Lower leg skin (tissue), 3 donors: ENCODE measurements at regions not wholly inside any gene's neighbourhood (a gene's known extent, or its start where the extent isn't known, plus 50 kb on each side); places are given as distances from the start of the nearest gene placed in this dataset.

Source experiments
- POLR2A ChIP-seq, 2 donors: fragments of 450-650 bp; IDR thresholded peaks; one replicate each; pipeline ENCODE4 v1.6.1; 2016 to 2017; ENCODE audit warnings: antibody characterized with exemption in 2 of 2, mild to moderate bottlenecking in 1 of 2, moderate library complexity in 1 of 2
- TF ChIP-seq, protein P1 (sequence below), 3 donors: fragments of 450-650 bp; IDR thresholded peaks; one replicate each; pipeline ENCODE4 v1.5.1; 2016; ENCODE audit warnings: antibody characterized with exemption in 3 of 3, mild to moderate bottlenecking in 3 of 3, moderate library complexity in 2 of 3

DNA sequence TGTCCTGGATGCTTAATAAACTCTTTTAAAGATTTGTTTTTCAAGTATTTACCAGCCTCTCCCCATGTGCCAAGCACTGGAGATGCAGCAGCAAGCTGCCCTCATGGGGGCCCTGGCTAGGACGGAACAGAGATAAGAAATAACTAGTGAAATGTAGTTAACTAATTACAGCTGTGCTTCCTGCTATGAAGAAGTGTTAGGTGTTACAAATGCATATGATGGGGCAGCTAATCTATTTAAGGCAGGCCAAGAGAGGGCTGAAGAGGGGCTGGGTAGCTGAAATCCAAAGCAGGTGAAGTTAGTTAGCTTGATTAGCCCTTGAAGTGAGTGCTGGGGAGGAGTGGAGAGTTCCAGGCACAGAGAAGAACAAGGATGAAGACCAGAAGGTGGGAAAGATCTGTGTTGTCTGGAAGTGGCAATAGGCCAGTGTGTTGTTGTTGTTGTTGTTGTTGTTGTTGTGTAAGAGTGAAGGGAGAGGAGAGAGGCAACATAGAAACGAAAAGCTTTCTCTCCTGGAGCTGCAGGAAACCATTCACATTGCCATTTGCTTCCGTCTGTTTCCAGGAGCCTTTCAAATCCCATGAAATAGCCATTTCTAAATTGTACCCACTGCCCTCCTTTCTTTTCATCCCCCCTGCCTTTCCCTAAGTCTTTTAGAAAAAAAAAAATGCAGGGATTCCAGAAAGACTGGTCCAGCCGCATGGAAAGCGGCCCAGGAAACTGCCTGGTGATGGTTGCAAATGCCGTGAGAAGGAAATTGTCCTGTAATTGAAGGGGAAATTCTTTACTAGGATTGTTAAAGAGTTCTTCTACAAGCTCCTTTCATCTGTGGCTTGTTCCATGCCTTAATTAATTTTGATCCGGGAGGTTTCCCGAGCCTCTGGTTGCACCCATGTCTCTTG lies 119.6 kb downstream of the TFAP2C start:
- TF ChIP-seq, protein P1, sequence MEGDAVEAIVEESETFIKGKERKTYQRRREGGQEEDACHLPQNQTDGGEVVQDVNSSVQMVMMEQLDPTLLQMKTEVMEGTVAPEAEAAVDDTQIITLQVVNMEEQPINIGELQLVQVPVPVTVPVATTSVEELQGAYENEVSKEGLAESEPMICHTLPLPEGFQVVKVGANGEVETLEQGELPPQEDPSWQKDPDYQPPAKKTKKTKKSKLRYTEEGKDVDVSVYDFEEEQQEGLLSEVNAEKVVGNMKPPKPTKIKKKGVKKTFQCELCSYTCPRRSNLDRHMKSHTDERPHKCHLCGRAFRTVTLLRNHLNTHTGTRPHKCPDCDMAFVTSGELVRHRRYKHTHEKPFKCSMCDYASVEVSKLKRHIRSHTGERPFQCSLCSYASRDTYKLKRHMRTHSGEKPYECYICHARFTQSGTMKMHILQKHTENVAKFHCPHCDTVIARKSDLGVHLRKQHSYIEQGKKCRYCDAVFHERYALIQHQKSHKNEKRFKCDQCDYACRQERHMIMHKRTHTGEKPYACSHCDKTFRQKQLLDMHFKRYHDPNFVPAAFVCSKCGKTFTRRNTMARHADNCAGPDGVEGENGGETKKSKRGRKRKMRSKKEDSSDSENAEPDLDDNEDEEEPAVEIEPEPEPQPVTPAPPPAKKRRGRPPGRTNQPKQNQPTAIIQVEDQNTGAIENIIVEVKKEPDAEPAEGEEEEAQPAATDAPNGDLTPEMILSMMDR (IDR thresholded peaks at IDR 0.05) = no peak
- TF ChIP-seq POLR2A (IDR thresholded peaks at IDR 0.05) = no peak
